CD4-positive, alpha-beta T cell treated with Interleukin-21 for 1 hour (primary cell): ENCODE measurements at regions not wholly inside any gene's neighbourhood (a gene's known extent, or its start where the extent isn't known, plus 50 kb on each side); places are given as distances from the start of the nearest gene placed in this dataset.
A peak's percentile ranks its signal among the peaks of the same experiment; 100 is the strongest.

Experiments used
- DNase-seq: peaks from one replicate; pipeline ENCODE4 v3.0.0-alpha.2; 2020

- DNase-seq = no peak
Observed at GRCh38 chr1:222358100-222358499, 189.8 kb downstream of the HHIPL2 start.

- no peak for DNase-seq
Observed at GRCh38 chr1:222357252-222357651, 190.7 kb downstream of the HHIPL2 start.

GRCh38 chr1:222347627-222348026, 200.3 kb downstream of the HHIPL2 start:
- no peak for DNase-seq

GRCh38 chr1:222346955-222347354, 200.9 kb downstream of the HHIPL2 start:
- DNase-seq = no peak

GRCh38 chr1:222339376-222339947, 208.4 kb downstream of the HHIPL2 start:
- DNase-seq = no peak

GRCh38 chr1:222335586-222335985, 212.3 kb downstream of the HHIPL2 start:
- no peak for DNase-seq

GRCh38 chr1:222334026-222334680, 213.8 kb downstream of the HHIPL2 start:
- DNase-seq = no peak

- DNase-seq = no peak
Observed at GRCh38 chr1:222331765-222332164, 216.1 kb downstream of the HHIPL2 start.

- DNase-seq = no peak
Observed at GRCh38 chr1:222331340-222331739, 216.6 kb downstream of the HHIPL2 start.

- no peak for DNase-seq
Observed at GRCh38 chr1:222329493-222330045, 218.3 kb downstream of the HHIPL2 start.

GRCh38 chr1:222326710-222327036, 221.2 kb downstream of the HHIPL2 start:
- DNase-seq = no peak

- no peak for DNase-seq
Observed at GRCh38 chr1:222326006-222326709, 221.7 kb downstream of the HHIPL2 start.

- no peak for DNase-seq
Observed at GRCh38 chr1:222325506-222325905, 222.4 kb downstream of the HHIPL2 start.

- DNase-seq = no peak
Observed at GRCh38 chr1:222314839-222315238, 233.1 kb downstream of the HHIPL2 start.

- peak; percentile 32 for DNase-seq
Observed at GRCh38 chr1:222310836-222311235, 237.1 kb downstream of the HHIPL2 start.

GRCh38 chr1:222307621-222308020, 240.3 kb downstream of the HHIPL2 start:
- DNase-seq = no peak

- DNase-seq = no peak
Observed at GRCh38 chr1:222306512-222306911, 241.4 kb downstream of the HHIPL2 start.

GRCh38 chr1:222306011-222306410, 241.9 kb downstream of the HHIPL2 start:
- no peak for DNase-seq

- no peak for DNase-seq
Observed at GRCh38 chr1:222301652-222302051, 246.3 kb downstream of the HHIPL2 start.

- DNase-seq = no peak
Observed at GRCh38 chr1:222299524-222299923, 248.4 kb downstream of the HHIPL2 start.

GRCh38 chr1:222290866-222291265, 257.0 kb downstream of the HHIPL2 start:
- DNase-seq = no peak

- DNase-seq = peak; percentile 5
Observed at GRCh38 chr1:222288053-222288452, 259.9 kb downstream of the HHIPL2 start.

- DNase-seq = no peak
Observed at GRCh38 chr1:222286011-222286410, 261.9 kb downstream of the HHIPL2 start.

GRCh38 chr1:222285526-222285925, 262.4 kb downstream of the HHIPL2 start:
- no peak for DNase-seq
